Keratinocyte (primary cell): ENCODE measurements at regions not wholly inside any gene's neighbourhood (a gene's known extent, or its start where the extent isn't known, plus 50 kb on each side); places are given as distances from the start of the nearest gene placed in this dataset.

ENCODE experiments used
- DNase-seq: peaks from one replicate; pipeline ENCODE4 v3.0.0-alpha.2; 2011; ENCODE audit warnings: low read depth, missing footprints, low spot score
- FAIRE-seq: peaks from 2 replicates; lab custom pipeline; 2011; peaks lifted over from hg19 to GRCh38; lab: Jason Lieb, UNC
- H2AFZ ChIP-seq: 2 replicates; pipeline ENCODE4 v1.6.0; 2012; ENCODE audit warnings: low read length, control low read depth, inconsistent platforms; ENCODE audit not compliant: control insufficient read depth
- H3K27ac ChIP-seq: 2 replicates; pipeline ENCODE4 v1.5.1; 2011; ENCODE audit warnings: low read length; ENCODE audit not compliant: control insufficient read depth, insufficient read depth
- H3K27me3 ChIP-seq: 3 replicates; pipeline ENCODE4 v1.6.0; 2011; ENCODE audit warnings: low read length; ENCODE audit not compliant: control insufficient read depth, insufficient read depth; ENCODE audit errors: extremely low read depth
- H3K36me3 ChIP-seq, 2 experiments: 2 replicates in 1 of 2; 3 replicates in 1 of 2; pipeline ENCODE4 v1.5.1; 2011; ENCODE audit warnings: low read length in 2 of 2, mild to moderate bottlenecking in 1 of 2; ENCODE audit not compliant: control insufficient read depth in 2 of 2, insufficient read depth in 2 of 2; ENCODE audit errors: extremely low read depth in 1 of 2
- H3K4me1 ChIP-seq: 3 replicates; pipeline ENCODE4 v1.5.1; 2011; ENCODE audit warnings: low read length; ENCODE audit not compliant: control insufficient read depth, insufficient read depth; ENCODE audit errors: extremely low read depth
- H3K4me2 ChIP-seq: 3 replicates; pipeline ENCODE4 v1.6.0; 2011; ENCODE audit warnings: low read depth, low read length; ENCODE audit not compliant: control insufficient read depth, insufficient read depth; ENCODE audit errors: extremely low read depth
- H3K4me3 ChIP-seq, 3 experiments: fragments of 200-600 bp in 1 of 3; sonication (generic) in 1 of 3; 2 replicates in 2 of 3; 3 replicates in 1 of 3; pipeline ENCODE4 v1.5.1; 2011 to 2016; ENCODE audit warnings: low read length in 3 of 3, mild to moderate bottlenecking in 3 of 3, control low read depth in 2 of 3, inconsistent platforms in 1 of 3, low read depth in 1 of 3, mixed read lengths in 1 of 3, mixed run types in 1 of 3, moderate library complexity in 1 of 3; ENCODE audit not compliant: control insufficient read depth in 2 of 3, insufficient read depth in 2 of 3; ENCODE audit errors: extremely low read depth in 1 of 3
- H3K79me2 ChIP-seq: 2 replicates; pipeline ENCODE4 v1.6.0; 2012; ENCODE audit warnings: low read length; ENCODE audit not compliant: control insufficient read depth, insufficient read depth
- H3K9ac ChIP-seq: 3 replicates; pipeline ENCODE4 v1.6.0; 2011; ENCODE audit warnings: low read length; ENCODE audit not compliant: control insufficient read depth, insufficient read depth; ENCODE audit errors: extremely low read depth
- H3K9me1 ChIP-seq: 3 replicates; pipeline ENCODE4 v1.6.0; 2011; ENCODE audit warnings: low read length; ENCODE audit not compliant: control insufficient read depth, insufficient read depth; ENCODE audit errors: extremely low read depth
- H3K9me3 ChIP-seq: 2 replicates; pipeline ENCODE4 v1.5.1; 2012; ENCODE audit warnings: low read depth, low read length; ENCODE audit not compliant: control insufficient read depth
- H4K20me1 ChIP-seq: 3 replicates; pipeline ENCODE4 v1.6.0; 2011; ENCODE audit warnings: low read length; ENCODE audit not compliant: control insufficient read depth, insufficient read depth; ENCODE audit errors: extremely low read depth
- CTCF ChIP-seq, 3 experiments: IDR thresholded peaks in 1 of 3; conservative IDR thresholded peaks in 1 of 3; optimal IDR thresholded peaks in 1 of 3; 2 replicates in 2 of 3; 3 replicates in 1 of 3; pipeline versions ENCODE3 to v1.5.1; 2011; ENCODE audit warnings: low read length in 3 of 3, mild to moderate bottlenecking in 3 of 3, moderate library complexity in 2 of 3, control low read depth in 1 of 3, inconsistent platforms in 1 of 3; ENCODE audit not compliant: insufficient read depth in 2 of 3; ENCODE audit errors: extremely low read depth in 1 of 3
- EZH2 ChIP-seq: IDR thresholded peaks from one replicate; pipeline ENCODE4 v1.6.1; 2012; ENCODE audit warnings: inconsistent platforms, mild to moderate bottlenecking, low read length, moderate library complexity
- dilution Hi-C: fragments of 300-500 bp; cut with MboI; formaldehyde crosslinking; loops from one replicate; pipeline ENCODE4 v1.7.0; 2020; ENCODE audit warnings: low sequenced_read_pairs; ENCODE audit not compliant: extremely low pct_ligation_motif_present

- no peaks in the 10 kb centered on the region for H3K79me2 ChIP-seq
- FAIRE-seq: no peak
These were observed 1074.1 kb upstream of the PCDH20 start for GRCh38 chr13:62489731-62490130.

GRCh38 chr13:62483774-62484173, 1068.1 kb upstream of the PCDH20 start:
- Histone ChIP-seq H3K9ac (no peak overlapping the region), H3K27ac (no peak overlapping the region), H3K4me3 (no peak overlapping the region), H3K4me1 (no peaks in the 10 kb centered on the region), H3K9me3 (no peaks in the 10 kb centered on the region), H3K4me2 (no peak overlapping the region), H3K9me1 (no peaks in the 10 kb centered on the region), H3K36me3 (no peaks in the 10 kb centered on the region), H4K20me1 (no peaks in the 10 kb centered on the region), H3K27me3 (no peaks in the 10 kb centered on the region), H2AFZ (no peak overlapping the region), H3K79me2 (no peaks in the 10 kb centered on the region)
- DNase-seq (no peak), FAIRE-seq (no peak)
- dilution Hi-C loops: no loop called here
- TF ChIP-seq CTCF (optimal IDR thresholded peaks at IDR 0.05 in 1 of 3, IDR thresholded peaks at IDR 0.05 in 1 of 3, conservative IDR thresholded peaks at IDR 0.05 in 1 of 3; ENCODE audit: extremely low read depth in 1 of 3, insufficient read depth in 2 of 3, low read length in 3 of 3): no peak
- no peak for TF ChIP-seq EZH2

More at GRCh38 chr13:62489731-62490130, 1074.1 kb upstream of the PCDH20 start:
- Histone ChIP-seq H4K20me1 (no peaks in the 10 kb centered on the region), H3K4me3 (no peak overlapping the region), H3K36me3 (no peaks in the 10 kb centered on the region), H3K4me1 (no peaks in the 10 kb centered on the region), H3K9me3 (no peaks in the 10 kb centered on the region), H2AFZ (no peak overlapping the region), H3K27me3 (no peaks in the 10 kb centered on the region), H3K9me1 (no peaks in the 10 kb centered on the region), H3K9ac (no peak overlapping the region), H3K4me2 (no peak overlapping the region), H3K27ac (no peak overlapping the region)
- dilution Hi-C loops: no loop called here
- TF ChIP-seq EZH2 (no peak), CTCF (optimal IDR thresholded peaks at IDR 0.05 in 1 of 3, IDR thresholded peaks at IDR 0.05 in 1 of 3, conservative IDR thresholded peaks at IDR 0.05 in 1 of 3; ENCODE audit: extremely low read depth in 1 of 3, insufficient read depth in 2 of 3, low read length in 3 of 3) (no peak)
- no peak for DNase-seq
